M059J (cell line): ENCODE measurements at regions not wholly inside any gene's neighbourhood (a gene's known extent, or its start where the extent isn't known, plus 50 kb on each side); places are given as distances from the start of the nearest gene placed in this dataset.
"Not testable (repeated sequence)": the region's sequence is repeated elsewhere in the genome, so short reads cannot be mapped to it uniquely, and the experiment has no call there.

Source experiments
- DNase-seq: peaks from one replicate; pipeline ENCODE4 v3.0.0-alpha.2; 2012; ENCODE audit warnings: low read depth

DNA sequence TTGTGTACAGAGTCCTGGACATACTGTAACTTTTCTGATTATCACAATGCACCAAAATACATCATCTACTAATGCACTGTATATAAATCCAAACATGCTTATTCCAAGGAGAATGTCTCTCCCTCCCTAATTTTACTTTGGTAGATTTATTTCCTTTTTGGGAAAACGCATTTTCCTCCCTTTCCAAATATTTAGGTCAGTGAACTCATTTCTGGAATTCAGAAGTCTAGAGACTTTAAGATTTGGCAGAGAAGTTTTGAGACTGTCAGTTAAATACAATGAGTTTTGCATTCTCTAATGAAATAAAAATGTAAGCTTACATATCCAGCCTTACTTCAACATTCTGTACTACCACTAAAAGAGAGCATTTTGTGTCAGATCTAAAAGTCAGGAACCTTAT, 165.8 kb upstream of the EDNRB start:
- no peak for DNase-seq

DNA sequence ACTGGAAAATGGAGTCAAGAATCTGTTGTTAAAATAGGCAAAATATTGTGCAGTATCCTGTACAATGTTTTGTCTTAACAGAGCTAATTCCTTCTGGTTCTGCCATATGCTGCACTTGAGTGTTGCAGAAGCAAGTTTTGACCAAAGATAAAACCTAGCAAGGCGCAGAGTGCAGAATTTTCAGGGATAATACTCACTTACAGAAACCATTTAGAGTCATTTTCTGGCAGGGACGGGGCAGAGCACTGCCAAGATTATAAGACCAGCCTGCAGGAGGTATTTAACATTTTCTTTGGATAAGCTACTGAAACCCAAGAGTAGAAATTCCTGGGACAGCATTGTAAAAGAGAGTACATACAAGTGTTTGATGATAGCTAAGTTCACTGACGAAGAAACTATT, 159.5 kb upstream of the EDNRB start:
- no peak for DNase-seq

DNA sequence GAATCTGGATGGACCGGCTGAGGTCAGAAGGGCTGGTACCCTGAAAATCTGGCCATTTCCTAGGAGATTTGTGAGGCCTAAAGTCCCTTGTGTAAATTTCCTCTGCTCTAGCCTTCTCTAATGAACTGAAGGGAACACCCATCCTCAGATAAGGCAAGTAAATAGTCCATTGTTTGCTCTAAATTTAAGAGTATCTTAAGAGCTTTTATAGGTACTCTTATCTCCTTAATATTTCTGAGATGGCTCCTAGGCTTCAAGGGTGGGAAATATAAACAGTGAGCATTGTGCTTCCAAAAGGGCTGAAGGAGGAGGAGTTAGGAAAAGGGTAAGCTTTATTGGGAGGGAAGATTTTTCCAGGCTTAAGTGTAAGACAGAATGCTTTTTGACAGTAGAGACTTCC, 148.7 kb upstream of the EDNRB start:
- DNase-seq = no peak

DNA sequence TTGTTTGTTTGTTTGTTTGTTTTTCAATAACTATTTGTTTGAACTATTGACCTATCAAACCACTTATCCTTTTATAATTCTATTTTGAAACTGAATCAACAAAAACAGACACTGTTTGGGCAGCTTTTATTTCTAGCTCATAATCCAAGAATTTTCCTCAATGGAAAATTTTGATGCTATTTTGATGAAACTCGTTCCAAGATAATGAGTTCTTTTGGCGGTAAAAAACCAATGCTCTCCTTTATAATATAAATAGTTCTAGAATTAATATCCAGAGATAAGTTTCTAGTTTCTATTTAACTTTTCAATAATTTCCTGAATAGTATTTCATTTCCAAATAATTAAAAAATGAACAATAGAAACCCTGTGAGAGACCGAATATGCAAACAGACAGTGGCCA, 146.5 kb upstream of the EDNRB start:
- DNase-seq = no peak

- DNase-seq = no peak
Observed at GRCh38 chr13:78061806-78062205, 143.2 kb upstream of the EDNRB start.

GRCh38 chr13:78060966-78061365, 142.3 kb upstream of the EDNRB start:
- DNase-seq = peak; percentile 47

DNA sequence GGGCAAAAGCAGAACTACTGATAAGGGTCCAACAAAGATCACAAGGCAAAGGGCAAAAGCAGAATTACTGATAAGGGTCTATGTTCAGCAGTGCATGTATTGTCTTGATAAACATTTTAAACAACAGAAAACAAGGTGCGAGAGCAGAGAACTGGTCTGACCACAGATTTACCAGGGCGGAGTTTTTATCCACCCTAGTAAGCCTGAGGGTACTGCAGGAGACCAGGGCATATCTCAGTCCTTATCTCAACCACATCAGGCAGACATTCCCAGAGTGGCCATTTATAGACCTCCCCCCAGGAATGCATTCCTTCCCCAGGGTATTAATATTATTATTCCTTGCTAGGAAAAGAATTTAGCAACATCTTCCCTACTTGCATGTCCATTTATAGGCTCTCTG, 138.2 kb upstream of the EDNRB start:
- not testable (repeated sequence) for DNase-seq

GRCh38 chr13:78054157-78054556, 135.5 kb upstream of the EDNRB start:
- DNase-seq = no peak

- DNase-seq = no peak
Observed at GRCh38 chr13:78047151-78047550, 128.5 kb upstream of the EDNRB start.

DNA sequence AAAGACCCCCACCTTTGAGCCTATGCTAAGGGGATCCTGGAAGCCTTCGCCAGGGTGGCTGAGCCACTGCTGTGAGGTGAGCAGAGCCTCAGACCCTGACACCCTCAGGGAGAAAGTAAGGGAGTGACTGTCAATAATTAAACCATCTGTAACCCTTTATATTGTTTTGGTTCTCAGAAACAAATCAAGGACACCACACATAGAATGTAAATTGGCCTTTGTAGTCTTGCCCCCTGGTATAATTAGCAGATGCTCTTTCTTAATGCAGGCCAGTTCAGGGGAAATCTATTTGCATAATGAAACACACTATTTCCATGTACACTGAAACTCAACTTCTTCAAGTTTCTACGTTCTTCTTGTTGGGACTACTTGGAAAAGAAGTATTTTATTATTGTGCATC, 127.7 kb upstream of the EDNRB start:
- DNase-seq = no peak

DNA sequence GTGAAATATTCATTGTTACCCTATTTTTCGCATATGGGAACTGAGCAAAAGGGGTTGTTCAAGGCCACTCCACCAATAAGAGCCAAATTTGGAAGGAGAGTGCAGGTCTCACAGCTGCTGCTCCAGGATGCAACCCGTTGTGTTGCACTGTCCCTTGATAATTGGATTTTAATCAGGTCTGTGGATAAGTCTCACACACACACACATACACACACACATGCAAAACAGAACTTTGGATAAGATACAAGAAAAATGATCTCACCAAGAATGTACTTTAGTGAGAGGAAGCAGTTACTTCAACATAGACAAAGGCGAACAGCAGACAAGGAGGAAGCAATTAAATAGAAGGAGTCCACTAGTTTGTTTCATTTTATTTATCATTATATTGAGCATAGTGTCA, 127.3 kb upstream of the EDNRB start:
- DNase-seq = no peak

DNA sequence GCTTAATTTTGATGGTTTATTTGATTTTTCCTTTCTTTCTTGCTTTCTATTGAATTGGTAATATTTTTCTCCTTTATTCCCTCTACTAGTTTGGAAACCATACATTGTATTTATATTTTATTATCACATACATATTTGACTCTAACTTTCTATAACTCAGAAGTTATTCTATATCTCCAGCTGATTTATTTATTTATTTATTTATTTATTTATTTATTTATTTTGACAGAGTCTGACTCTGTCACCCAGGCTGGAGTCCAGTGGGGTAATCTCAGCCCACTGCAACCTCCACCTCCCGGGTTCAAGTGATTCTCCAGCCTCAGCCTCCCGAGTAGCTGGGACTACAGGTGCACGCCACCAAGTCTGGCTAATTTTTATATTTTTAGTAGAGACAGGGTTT, 122.7 kb upstream of the EDNRB start:
- not testable (repeated sequence) for DNase-seq

- DNase-seq = no peak
Observed at GRCh38 chr13:78040205-78040830, 121.7 kb upstream of the EDNRB start.

GRCh38 chr13:78036841-78037240, 118.2 kb upstream of the EDNRB start:
- no peak for DNase-seq

DNA sequence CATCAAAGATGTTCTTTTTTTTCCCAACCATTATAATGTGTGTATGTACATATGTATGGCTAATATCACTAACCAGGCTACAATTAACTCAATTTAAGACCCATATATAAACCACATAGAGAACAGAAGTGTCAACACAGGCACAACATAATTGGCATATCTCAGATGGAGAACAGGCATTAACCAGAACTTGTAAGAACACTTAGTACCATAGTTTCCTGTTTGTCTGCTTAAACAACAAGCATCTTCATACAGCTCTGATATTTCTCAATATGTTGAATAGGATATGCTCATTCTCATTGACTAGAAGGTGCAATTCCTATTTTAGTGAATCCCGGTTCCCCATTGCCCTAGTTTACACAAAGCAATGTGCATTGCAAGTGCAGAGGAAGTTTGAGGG, 116.9 kb upstream of the EDNRB start:
- DNase-seq = no peak

DNA sequence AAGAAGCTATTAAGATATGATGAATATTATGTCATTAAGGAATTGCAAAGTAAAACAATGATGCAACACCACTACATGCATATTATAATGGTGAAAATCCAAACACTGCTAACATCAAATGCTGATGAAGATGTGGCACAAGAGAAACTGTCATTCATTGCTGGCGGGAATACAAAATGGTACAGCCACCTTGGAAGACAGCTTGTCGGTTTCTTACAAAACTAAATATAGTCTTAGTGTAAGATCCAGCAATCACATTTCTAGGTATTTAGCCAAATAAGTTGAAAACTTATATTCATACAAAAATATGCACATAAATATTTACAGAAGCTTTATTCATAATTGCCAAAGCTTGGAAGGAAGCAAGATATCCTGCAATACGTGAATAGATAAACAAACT, 114.9 kb upstream of the EDNRB start:
- no peak for DNase-seq

DNA sequence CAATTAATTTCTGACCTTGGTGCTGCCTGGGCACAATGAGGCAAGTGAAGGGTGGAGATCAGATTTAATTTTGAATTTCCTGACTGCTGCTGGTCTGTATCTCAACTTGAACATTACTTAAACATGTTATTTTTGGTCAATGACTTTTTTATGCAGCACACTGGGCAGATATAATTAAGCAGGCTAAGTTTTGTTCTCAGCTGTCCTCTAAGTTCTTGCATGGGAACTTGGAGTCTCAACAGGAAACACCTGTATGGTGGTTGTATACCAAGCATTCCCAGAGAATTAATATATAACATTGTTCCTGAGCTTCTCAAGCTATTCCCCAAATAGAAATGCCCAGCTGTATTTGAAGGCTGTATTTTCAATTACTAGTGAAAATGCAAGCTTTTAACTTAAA, 113.5 kb upstream of the EDNRB start:
- DNase-seq = no peak

DNA sequence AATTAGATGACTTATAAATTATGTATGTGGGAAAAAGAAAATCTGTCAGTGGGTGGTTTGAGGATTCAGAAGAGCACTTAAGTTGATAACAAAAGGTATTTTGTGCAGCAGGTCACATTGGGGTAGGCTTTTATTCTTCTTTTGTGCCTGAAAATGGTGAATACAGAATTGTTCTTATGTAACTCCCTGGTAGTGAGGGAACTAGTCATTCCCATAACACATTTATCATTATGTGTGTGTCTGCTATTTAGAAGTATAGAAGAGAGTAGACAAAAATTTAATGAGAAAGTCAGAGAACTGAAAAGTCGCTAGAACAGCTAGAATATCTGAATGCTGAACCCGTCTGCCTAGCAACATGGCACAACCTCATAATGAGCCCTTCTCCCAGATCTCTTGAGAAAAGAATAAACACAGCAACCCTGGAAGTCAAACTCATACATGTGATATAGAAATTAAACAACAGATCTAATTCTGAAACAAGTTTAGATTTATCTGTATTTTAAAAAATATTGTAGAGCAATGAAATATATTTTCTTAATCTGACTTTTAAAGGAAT, 111.8 kb upstream of the EDNRB start:
- no peak for DNase-seq

GRCh38 chr13:78029901-78030300, 111.3 kb upstream of the EDNRB start:
- no peak for DNase-seq

- DNase-seq = no peak
Observed at GRCh38 chr13:78028960-78029359, 110.3 kb upstream of the EDNRB start.

- DNase-seq = no peak
Observed at GRCh38 chr13:78024996-78025395, 106.4 kb upstream of the EDNRB start.

GRCh38 chr13:78022164-78022877, 103.7 kb upstream of the EDNRB start:
- DNase-seq = peak; percentile 74

GRCh38 chr13:78020861-78021260, 102.2 kb upstream of the EDNRB start:
- no peak for DNase-seq

DNA sequence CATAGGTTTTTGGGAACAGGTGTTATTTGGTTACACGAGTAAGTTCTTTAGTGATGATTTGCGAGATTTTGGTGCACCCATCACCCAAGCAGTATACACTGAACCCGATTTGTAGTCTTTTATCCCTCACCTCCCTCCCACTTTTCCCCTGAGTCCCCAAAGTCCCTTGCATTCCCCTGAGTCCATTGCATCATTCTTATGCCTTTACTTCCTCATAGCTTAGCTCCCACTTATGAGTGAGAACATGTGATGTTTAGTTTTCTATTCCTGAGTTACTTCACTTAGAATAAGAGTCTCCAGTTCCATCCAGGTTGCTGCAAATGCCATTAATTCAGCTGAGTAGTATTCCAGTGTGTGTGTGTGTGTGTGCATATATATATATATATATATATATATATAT, 97.2 kb upstream of the EDNRB start:
- no peak for DNase-seq
